HFF-Myc (cell line): ENCODE measurements at regions not wholly inside any gene's neighbourhood (a gene's known extent, or its start where the extent isn't known, plus 50 kb on each side); places are given as distances from the start of the nearest gene placed in this dataset.
"Not testable (repeated sequence)": the region's sequence is repeated elsewhere in the genome, so short reads cannot be mapped to it uniquely, and the experiment has no call there.

ENCODE experiments used
- DNase-seq: peaks from one replicate; pipeline ENCODE4 v3.0.0-alpha.2; 2011; ENCODE audit warnings: low read depth; ENCODE audit errors: extremely low read depth
- H3K4me3 ChIP-seq: replicated peaks from 2 replicates; pipeline ENCODE4 v1.5.1; 2011; ENCODE audit warnings: low read depth, mild to moderate bottlenecking, control low read depth, low read length
- CTCF ChIP-seq: IDR thresholded peaks from 2 replicates; pipeline ENCODE4 v1.5.1; 2012; ENCODE audit warnings: mild to moderate bottlenecking, low read depth, low read length, control low read depth; ENCODE audit errors: missing control alignments

- TF ChIP-seq CTCF = no peak
- no peak for DNase-seq
- H3K4me3 ChIP-seq = no peak overlapping the region
Observed at GRCh38 chr9:31753756-31754155, 630.7 kb upstream of the ACO1 start.

GRCh38 chr9:31759703-31760102 lies 624.7 kb upstream of the ACO1 start:
- DNase-seq = no peak
- H3K4me3 ChIP-seq = no peak overlapping the region
- no peak for TF ChIP-seq CTCF

GRCh38 chr9:31774021-31774420 lies 610.4 kb upstream of the ACO1 start:
- not testable (repeated sequence) for H3K4me3 ChIP-seq, DNase-seq

DNA sequence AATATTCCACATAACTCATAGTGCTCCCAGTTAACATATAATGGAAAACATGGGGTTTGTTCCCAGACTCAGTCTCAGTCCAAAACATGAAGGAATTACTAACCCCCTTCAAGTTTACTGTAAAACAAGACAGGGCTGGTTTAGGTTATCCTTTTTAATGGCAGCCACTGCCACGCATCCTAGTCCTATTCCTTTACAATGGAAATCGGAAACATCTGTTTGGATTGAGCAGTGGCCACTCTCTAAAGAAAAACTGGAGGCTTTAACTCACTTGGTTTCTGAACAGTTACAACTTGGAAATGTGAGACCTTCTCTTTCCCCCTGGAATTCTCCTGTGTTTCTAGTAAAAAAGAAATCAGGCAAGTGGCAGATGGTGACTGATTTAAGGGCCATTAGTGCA lies 609.9 kb upstream of the ACO1 start:
- no peak overlapping the region for H3K4me3 ChIP-seq
- no peak for TF ChIP-seq CTCF
- no peak for DNase-seq

DNA sequence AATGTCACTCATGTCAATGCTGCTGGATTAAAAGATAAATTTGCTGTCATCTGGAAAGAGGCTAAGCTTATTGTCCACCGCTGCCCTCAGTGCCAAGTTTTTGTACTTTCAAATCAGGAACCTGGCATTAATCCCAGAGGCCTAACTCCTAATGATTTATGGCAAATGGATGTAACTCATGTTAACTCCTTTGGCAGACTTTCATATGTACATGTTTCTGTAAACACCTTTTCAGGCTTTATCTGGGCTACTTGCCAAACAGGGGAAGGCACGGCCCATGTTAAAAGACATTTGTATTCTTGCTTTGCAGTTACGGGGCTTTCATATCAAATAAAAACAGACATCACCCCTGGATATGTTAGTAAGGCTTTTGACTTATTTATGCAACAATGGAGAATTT lies 608.0 kb upstream of the ACO1 start:
- TF ChIP-seq CTCF = no peak
- H3K4me3 ChIP-seq = no peak overlapping the region
- no peak for DNase-seq

DNA sequence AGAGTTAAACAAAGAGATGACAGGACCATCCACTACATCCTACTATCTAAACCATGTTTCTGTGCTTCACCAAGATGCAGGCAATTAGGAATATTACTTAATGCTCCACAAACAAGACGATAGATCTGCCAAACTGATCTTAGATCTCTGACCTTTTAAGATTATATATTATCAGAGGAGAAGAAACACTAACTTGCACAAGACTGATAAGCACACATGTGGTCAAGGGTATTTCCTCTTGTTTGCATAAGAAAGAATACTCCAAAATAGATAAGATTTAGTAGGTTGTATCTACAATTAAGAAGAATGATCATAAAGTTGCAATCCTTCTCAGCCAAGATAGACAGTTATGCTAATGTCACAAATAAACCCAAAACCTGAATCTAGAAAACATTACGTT lies 601.0 kb upstream of the ACO1 start:
- no peak for DNase-seq
- TF ChIP-seq CTCF = no peak
- no peak overlapping the region for H3K4me3 ChIP-seq

DNA sequence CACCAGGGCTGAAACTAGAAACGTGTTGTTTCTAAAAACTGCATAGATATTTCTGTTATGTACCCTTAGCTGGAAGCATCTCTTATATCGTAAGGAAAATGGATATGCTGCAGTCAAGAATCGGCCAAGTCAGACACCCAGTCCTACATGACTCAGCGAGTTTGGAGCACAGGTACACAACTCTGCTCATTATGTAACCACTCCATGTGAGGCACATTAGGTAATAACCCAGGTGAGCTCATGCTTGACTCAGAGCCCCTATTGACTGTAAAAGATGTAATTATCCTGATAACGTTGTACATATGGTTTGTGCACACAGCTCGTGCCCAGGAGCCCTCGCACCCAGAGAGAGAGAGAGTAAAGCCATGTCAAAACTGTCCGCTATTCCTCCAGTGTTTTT lies 593.7 kb upstream of the ACO1 start:
- no peak for DNase-seq
- no peak overlapping the region for H3K4me3 ChIP-seq

More for the DNA sequence above, 593.7 kb upstream of the ACO1 start:
- TF ChIP-seq CTCF = no peak
